Vagina (tissue), 2 donors: ENCODE measurements at regions not wholly inside any gene's neighbourhood (a gene's known extent, or its start where the extent isn't known, plus 50 kb on each side); places are given as distances from the start of the nearest gene placed in this dataset.

Experiments
- CTCF ChIP-seq, 3 experiments: fragments of 450-650 bp in 2 of 3; fragments of 200-600 bp in 1 of 3; sonication (generic) in 1 of 3; IDR thresholded peaks; one replicate each; pipeline ENCODE4 v1.5.1; 2017 to 2019; ENCODE audit warnings: antibody characterized with exemption in 3 of 3, mild to moderate bottlenecking in 2 of 3, moderate library complexity in 2 of 3
- POLR2A ChIP-seq, 2 donors: fragments of 450-650 bp; IDR thresholded peaks; one replicate each; pipeline ENCODE4 v1.6.1; 2017; ENCODE audit warnings: antibody characterized with exemption in 2 of 2, mild to moderate bottlenecking in 2 of 2, moderate library complexity in 2 of 2
- POLR2AphosphoS5 ChIP-seq, 2 donors: sonication (generic); formaldehyde crosslinking; IDR thresholded peaks; one replicate each; pipeline ENCODE4 v1.9.0; 2017; ENCODE audit warnings: antibody characterized with exemption in 2 of 2, mild to moderate bottlenecking in 2 of 2, low read depth in 1 of 2; ENCODE audit not compliant: insufficient read depth in 1 of 2

DNA sequence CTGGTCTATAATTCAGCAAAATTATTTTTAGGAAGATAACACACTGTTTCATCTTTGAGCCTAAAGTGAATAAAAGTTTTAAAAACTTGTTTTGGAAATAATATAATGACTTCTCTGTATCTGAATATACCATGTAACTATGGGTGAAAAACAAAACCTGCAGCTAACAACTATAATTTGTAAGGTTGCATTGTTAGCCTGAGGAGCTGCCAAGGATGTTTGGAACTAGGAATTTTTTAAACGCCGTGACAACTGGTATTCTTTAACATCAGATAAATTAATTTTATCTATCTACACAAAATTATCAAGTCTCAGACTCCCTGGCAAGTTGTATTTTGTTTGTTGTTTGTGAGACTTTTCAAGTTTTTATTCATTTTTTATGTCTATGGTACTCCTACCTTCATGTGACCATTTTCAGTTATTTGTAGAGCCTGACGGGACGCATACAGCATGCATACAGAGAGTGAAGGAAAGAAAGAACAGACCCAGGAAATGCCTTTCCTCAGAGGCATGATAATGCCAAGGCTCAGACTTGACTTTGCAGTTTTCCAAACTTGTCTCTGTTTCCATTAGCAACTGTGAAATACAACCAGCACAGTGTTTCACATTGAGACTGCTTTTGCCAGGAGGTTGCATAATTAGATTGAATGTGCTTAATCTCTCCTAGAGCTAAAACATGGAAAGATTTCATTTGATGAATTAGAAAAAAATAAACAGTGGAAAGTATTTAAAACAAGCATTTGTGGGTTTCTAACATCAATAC lies 60.8 kb upstream of the ARHGEF26 start:
- no peak for TF ChIP-seq POLR2A (IDR thresholded peaks at IDR 0.05)
- peak; percentile 22 to 42 for TF ChIP-seq POLR2AphosphoS5 (IDR thresholded peaks at IDR 0.05; ENCODE audit: insufficient read depth in 1 of 2, low read depth in 1 of 2)
- no peak for TF ChIP-seq CTCF (IDR thresholded peaks at IDR 0.05)
